ENCODE measurements at regions not wholly inside any gene's neighbourhood (a gene's known extent, or its start where the extent isn't known, plus 50 kb on each side); places are given as distances from the start of the nearest gene placed in this dataset.

DNA sequence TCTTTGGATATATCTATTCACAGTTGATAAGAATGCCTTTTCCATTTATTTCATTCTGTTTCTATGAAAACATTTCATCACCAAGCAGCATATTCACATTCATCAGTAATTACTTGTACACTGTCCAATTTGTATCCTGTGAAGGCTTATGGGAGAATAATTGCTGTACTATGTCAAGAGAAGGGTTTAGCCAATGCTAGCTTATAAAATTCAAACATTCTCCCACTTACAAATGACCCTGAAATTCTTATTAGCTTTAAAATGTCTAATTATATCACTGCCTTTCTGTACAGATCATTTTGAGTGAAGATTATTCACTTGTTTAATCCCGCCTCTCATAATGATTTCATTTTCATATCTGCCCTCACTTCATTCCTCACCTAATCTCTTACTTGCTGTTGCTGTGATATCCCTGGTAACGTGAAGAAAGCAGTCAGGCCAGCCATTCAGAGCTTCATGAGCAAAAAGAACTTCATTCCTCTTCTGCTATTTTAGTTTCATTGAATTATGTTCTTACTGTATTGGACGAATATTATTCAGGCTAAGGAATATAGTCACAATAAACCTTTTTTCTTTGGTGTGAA lies 778.7 kb downstream of the OLFM4 start:
- H3K79me1 ChIP-seq (ENCODE audit: insufficient read depth, low read depth, low read length, poor library complexity, severe bottlenecking), result no peaks in the 10 kb centered on the region
- H3K4me2 ChIP-seq (ENCODE audit: insufficient read depth, insufficient read length, low read length), result no peak overlapping the region
- no peaks in the 10 kb centered on the region for H3K36me3 Mint-ChIP-seq (ENCODE audit: insufficient read depth in 1 of 3, low read depth in 3 of 3)
- no peaks in the 10 kb centered on the region for H3K27me3 Mint-ChIP-seq (ENCODE audit: low read depth)
- no peaks in the 10 kb centered on the region for H4K20me1 ChIP-seq (ENCODE audit: control insufficient read depth, insufficient read depth, insufficient read length)
- no peak overlapping the region for H3K4me3 Mint-ChIP-seq
- no peaks in the 10 kb centered on the region for H3K79me2 ChIP-seq (ENCODE audit: insufficient read depth, low read length)
- no peak overlapping the region for H2BK120ac ChIP-seq (ENCODE audit: low read depth, low read length, poor library complexity, severe bottlenecking)
- H3K9me3 ChIP-seq (ENCODE audit: control insufficient read depth, low read depth, low read length), result no peaks in the 10 kb centered on the region
- H2BK12ac ChIP-seq (ENCODE audit: insufficient read length, low read depth, low read length), result no peak overlapping the region
- H2BK5ac ChIP-seq (ENCODE audit: insufficient read length, low read length), result no peak overlapping the region
- no peaks in the 10 kb centered on the region for H3K27me3 ChIP-seq (ENCODE audit: insufficient read depth, low read length)
- no peak overlapping the region for H3K4ac ChIP-seq (ENCODE audit: low read depth, low read length)
- H2AFZ ChIP-seq (ENCODE audit: low read length), result no peak overlapping the region
- H3K4me1 ChIP-seq (ENCODE audit: insufficient read depth, low read length), result no peaks in the 10 kb centered on the region
- WGBS (ENCODE audit: extremely low coverage, insufficient read length, low lambda C conversion rate), result no CpG with 5 or more reads among the region's 3 CpGs
- H4K5ac ChIP-seq (ENCODE audit: insufficient read length, low read depth, low read length), result no peak overlapping the region
- H3K9me3 Mint-ChIP-seq, result no peaks in the 10 kb centered on the region
- H3K27ac ChIP-seq (ENCODE audit: insufficient read length, low read depth, low read length), result no peak overlapping the region
- no peak overlapping the region for H2BK15ac ChIP-seq (ENCODE audit: low read depth, low read length)
- no peaks in the 10 kb centered on the region for H3K23me2 ChIP-seq (ENCODE audit: insufficient read length, low read depth, low read length, poor library complexity, severe bottlenecking)
- no peak overlapping the region for H3T11ph ChIP-seq (ENCODE audit: low read length)
- no peak for DNase-seq
- H3K4me1 Mint-ChIP-seq, result peaks cover 0 to 2% of the 10 kb centered on the region in 2 experiments; a peak in 1 of 4 replicates
- no peak overlapping the region for H3K27ac Mint-ChIP-seq
- no peak overlapping the region for H4K91ac ChIP-seq (ENCODE audit: insufficient read length, low read depth, low read length)
- H3K14ac ChIP-seq (ENCODE audit: insufficient read depth, low read length), result no peak overlapping the region
- H3K23ac ChIP-seq (ENCODE audit: insufficient read length, low read depth, low read length), result no peak overlapping the region
- no peak overlapping the region for H2AK5ac ChIP-seq (ENCODE audit: insufficient read length, low read length)
- no peak overlapping the region for H4K8ac ChIP-seq (replicated peaks; ENCODE audit: insufficient read length, low read depth, low read length)
- TF ChIP-seq, protein P1, sequence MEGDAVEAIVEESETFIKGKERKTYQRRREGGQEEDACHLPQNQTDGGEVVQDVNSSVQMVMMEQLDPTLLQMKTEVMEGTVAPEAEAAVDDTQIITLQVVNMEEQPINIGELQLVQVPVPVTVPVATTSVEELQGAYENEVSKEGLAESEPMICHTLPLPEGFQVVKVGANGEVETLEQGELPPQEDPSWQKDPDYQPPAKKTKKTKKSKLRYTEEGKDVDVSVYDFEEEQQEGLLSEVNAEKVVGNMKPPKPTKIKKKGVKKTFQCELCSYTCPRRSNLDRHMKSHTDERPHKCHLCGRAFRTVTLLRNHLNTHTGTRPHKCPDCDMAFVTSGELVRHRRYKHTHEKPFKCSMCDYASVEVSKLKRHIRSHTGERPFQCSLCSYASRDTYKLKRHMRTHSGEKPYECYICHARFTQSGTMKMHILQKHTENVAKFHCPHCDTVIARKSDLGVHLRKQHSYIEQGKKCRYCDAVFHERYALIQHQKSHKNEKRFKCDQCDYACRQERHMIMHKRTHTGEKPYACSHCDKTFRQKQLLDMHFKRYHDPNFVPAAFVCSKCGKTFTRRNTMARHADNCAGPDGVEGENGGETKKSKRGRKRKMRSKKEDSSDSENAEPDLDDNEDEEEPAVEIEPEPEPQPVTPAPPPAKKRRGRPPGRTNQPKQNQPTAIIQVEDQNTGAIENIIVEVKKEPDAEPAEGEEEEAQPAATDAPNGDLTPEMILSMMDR (conservative IDR thresholded peaks at IDR 0.05), result no peak
- no peak overlapping the region for H3K56ac ChIP-seq (ENCODE audit: insufficient read length, low read depth, low read length)
- no peak overlapping the region for H3K18ac ChIP-seq (ENCODE audit: insufficient read length, low read depth, low read length)
- H2BK20ac ChIP-seq (ENCODE audit: low read depth, low read length, poor library complexity, severe bottlenecking), result no peak overlapping the region
- H3K9ac ChIP-seq (ENCODE audit: extremely low read depth, insufficient read length, low read length), result no peak overlapping the region

Data from H9 (cell line).